GM12878 (cell line): ENCODE measurements at regions not wholly inside any gene's neighbourhood (a gene's known extent, or its start where the extent isn't known, plus 50 kb on each side); places are given as distances from the start of the nearest gene placed in this dataset.

Source experiments
- ATAC-seq: fragments of 200-7000 bp; cut with Tn5 transposase; 3 replicates; pipeline ENCODE4 v1.9.1; 2020; ENCODE audit warnings: mild to moderate bottlenecking, moderate library complexity
- BruUV-seq: library from RNA; stranded (reverse); fragments of 400-500 nt; replicated peaks from 2 replicates; lab custom pipeline; 2021; lab: Mats Ljungman, UMichigan
- CTCF ChIA-PET: fragments of 300-600 bp; sonication (Branson Sonifier 250); formaldehyde crosslinking; extraction: SDS; loops from one replicate; lab custom pipeline; 2021; ENCODE audit warnings: inconsistent platforms; lab: Yijun Ruan, JAX
- POLR2A ChIA-PET: fragments of 350-600 bp; formaldehyde crosslinking; extraction: SDS; loops from one replicate; lab custom pipeline; 2021; ENCODE audit warnings: inconsistent platforms; lab: Charles Lee
- RAD21 ChIA-PET: fragments of 300-600 bp; sonication (Branson Sonifier 250); formaldehyde crosslinking; loops from one replicate; lab custom pipeline; 2023; ENCODE audit warnings: antibody characterized with exemption; ENCODE audit not compliant: unreplicated experiment; lab: Charles Lee
- SMC1A ChIA-PET: fragments of 300-600 bp; sonication (Branson Sonifier 250); formaldehyde crosslinking; loops from one replicate; lab custom pipeline; 2023; ENCODE audit not compliant: unreplicated experiment, uncharacterized antibody; lab: Charles Lee
- DNase-seq: peaks from one replicate; pipeline ENCODE4 v3.0.0-alpha.2; 2011; ENCODE audit warnings: low read depth, low spot score
- FAIRE-seq: peaks from 3 replicates; lab custom pipeline; 2011; peaks lifted over from hg19 to GRCh38; lab: Jason Lieb, UNC
- H2AFZ ChIP-seq: 2 replicates; pipeline ENCODE4 v1.6.0; 2011; ENCODE audit warnings: low read depth, low read length, control low read depth; ENCODE audit not compliant: control insufficient read depth
- H3K27ac ChIP-seq: 2 replicates; pipeline ENCODE4 v1.5.1; 2011; ENCODE audit warnings: control low read depth; ENCODE audit not compliant: control insufficient read depth, insufficient read depth
- H3K27me3 ChIP-seq, 2 experiments: replicated peaks in 1 of 2; 2 replicates each; pipeline versions ENCODE4 v1.6.0 to v1.6.1; 2011; ENCODE audit warnings: low read length in 1 of 2; ENCODE audit not compliant: control insufficient read depth in 2 of 2, insufficient read depth in 2 of 2
- H3K36me3 ChIP-seq, 2 experiments: 2 replicates each; pipeline ENCODE4 v1.5.1; 2011; ENCODE audit warnings: low read length in 1 of 2; ENCODE audit not compliant: control insufficient read depth in 2 of 2, insufficient read depth in 2 of 2
- H3K4me1 ChIP-seq: 2 replicates; pipeline ENCODE4 v1.6.1; 2011; ENCODE audit warnings: mild to moderate bottlenecking, low read length, moderate library complexity, mixed read lengths; ENCODE audit not compliant: control insufficient read depth, insufficient read depth
- H3K4me2 ChIP-seq: 2 replicates; pipeline ENCODE4 v1.6.0; 2011; ENCODE audit warnings: control low read depth; ENCODE audit not compliant: control insufficient read depth, insufficient read depth
- H3K4me3 ChIP-seq: fragments of 200-600 bp; sonication (generic); 2 replicates; pipeline ENCODE4 v1.5.1; 2016
- H3K79me2 ChIP-seq: 2 replicates; pipeline ENCODE4 v1.6.0; 2011; ENCODE audit warnings: low read length; ENCODE audit not compliant: control insufficient read depth, insufficient read depth
- H3K9ac ChIP-seq: 2 replicates; pipeline ENCODE4 v1.8.0; 2011; ENCODE audit warnings: low read length, control low read depth, mixed read lengths; ENCODE audit not compliant: control insufficient read depth, insufficient read depth
- H3K9me3 ChIP-seq: replicated peaks from 3 replicates; pipeline ENCODE4 v1.5.1; 2011; ENCODE audit warnings: mild to moderate bottlenecking, low read length; ENCODE audit not compliant: control insufficient read depth, insufficient read depth
- H4K20me1 ChIP-seq: 2 replicates; pipeline ENCODE4 v1.6.0; 2011; ENCODE audit not compliant: control insufficient read depth, insufficient read depth
- BRCA1 ChIP-seq: IDR thresholded peaks from 2 replicates; pipeline ENCODE4 v1.6.1; 2011; ENCODE audit warnings: low read depth, low read length, improper control_type of control experiment
- CEBPB ChIP-seq, 2 experiments: fragments of 150-350 bp in 1 of 2; IDR thresholded peaks; 2 replicates each; pipeline ENCODE4 v1.6.1; 2012 to 2014; ENCODE audit warnings: low read depth in 2 of 2, low read length in 2 of 2, borderline replicate concordance in 1 of 2, inconsistent platforms in 1 of 2
- GATAD2B ChIP-seq: fragments of 450-650 bp; conservative IDR thresholded peaks from 2 replicates; pipeline ENCODE4 v1.6.1; 2017; ENCODE audit warnings: low read depth, mild to moderate bottlenecking, moderate library complexity
- JUNB ChIP-seq: IDR thresholded peaks from 2 replicates; pipeline ENCODE4 v1.6.1; 2016; ENCODE audit warnings: antibody characterized with exemption, mild to moderate bottlenecking
- LARP7 ChIP-seq: fragments of 450-650 bp; IDR thresholded peaks from 2 replicates; pipeline ENCODE4 v1.6.1; 2017; ENCODE audit warnings: mild to moderate bottlenecking
- NR2C2 ChIP-seq: IDR thresholded peaks from 2 replicates; pipeline ENCODE4 v1.6.1; 2011; ENCODE audit warnings: borderline replicate concordance, low read depth; ENCODE audit not compliant: control insufficient read depth, insufficient read length
- PBX3 ChIP-seq: IDR thresholded peaks from 2 replicates; pipeline ENCODE4 v1.6.1; 2011; ENCODE audit warnings: mild to moderate bottlenecking, low read depth, low read length, moderate library complexity; ENCODE audit not compliant: insufficient replicate concordance
- RELB ChIP-seq: fragments of 450-650 bp; IDR thresholded peaks from 2 replicates; pipeline ENCODE4 v1.6.1; 2017; ENCODE audit warnings: low read depth, mild to moderate bottlenecking, moderate library complexity
- SIX5 ChIP-seq: IDR thresholded peaks from 2 replicates; pipeline ENCODE4 v1.6.1; 2011; ENCODE audit warnings: mild to moderate bottlenecking, low read depth, low read length, moderate library complexity; ENCODE audit not compliant: severe bottlenecking
- SMC3 ChIP-seq: IDR thresholded peaks from 2 replicates; pipeline ENCODE4 v1.6.1; 2011; ENCODE audit warnings: low read length, improper control_type of control experiment, borderline replicate concordance
- SPI1 ChIP-seq: IDR thresholded peaks from 2 replicates; pipeline ENCODE4 v1.6.1; 2011; ENCODE audit warnings: low read depth, mild to moderate bottlenecking, low read length, moderate library complexity, borderline replicate concordance; ENCODE audit not compliant: insufficient read depth
- TAF1 ChIP-seq: IDR thresholded peaks from 2 replicates; pipeline ENCODE4 v1.6.1; 2011; ENCODE audit warnings: mild to moderate bottlenecking, low read depth, low read length, borderline replicate concordance
- TCF7 ChIP-seq: IDR thresholded peaks from 2 replicates; pipeline ENCODE4 v1.6.1; 2014; ENCODE audit warnings: antibody characterized with exemption, borderline replicate concordance
- YY1 ChIP-seq: IDR thresholded peaks from 2 replicates; pipeline ENCODE4 v1.6.1; 2011; ENCODE audit warnings: low read depth, mild to moderate bottlenecking, low read length
- ZNF207 ChIP-seq: fragments of 450-650 bp; IDR thresholded peaks from 2 replicates; pipeline ENCODE4 v1.6.1; 2014; ENCODE audit warnings: antibody characterized with exemption, mild to moderate bottlenecking, borderline replicate concordance
- WGBS: methylation state at CpG from one replicate; pipeline ENCODE4 v1.1.6; 2016; ENCODE audit warnings: low lambda C conversion rate; ENCODE audit not compliant: insufficient replicate concordance, insufficient coverage; ENCODE audit errors: missing lambda C conversion rate; 5-methylcytosine and 5-hydroxymethylcytosine counted together
- in situ Hi-C: fragments of 300-500 bp; cut with MboI; formaldehyde crosslinking; loops from 9 replicates; pipeline ENCODE4 v1.14.3; 2018; ENCODE audit warnings: mixed read lengths
- intact Hi-C: fragments of 100-400 bp; cut with micrococcal nuclease; formaldehyde crosslinking; loops from one replicate; pipeline ENCODE4 v1.14.2; 2022; ENCODE audit not compliant: unreplicated experiment

GRCh38 chr15:79608066-79608864 lies 176.1 kb downstream of the MINAR1 start:
- no peak for ATAC-seq
- ChIA-PET CTCF (interaction anchor here (1.2 to 1.6 kb wide), 2 partner anchors 10 to 11 kb away, joined by 3 to 4 read pairs; no protein-coding TSS in a partner anchor), RAD21 (no interaction called here)

GRCh38 chr15:79609506-79609905 lies 177.4 kb downstream of the MINAR1 start:
- BruUV-seq = no TSS peak
- Histone ChIP-seq H3K9ac (no peak overlapping the region), H3K4me1 (no peaks in the 10 kb centered on the region), H3K27me3 (no peaks in the 10 kb centered on the region; a peak in 4 of 4 replicates), H3K36me3 (no peaks in the 10 kb centered on the region), H2AFZ (no peak overlapping the region), H4K20me1 (no peaks in the 10 kb centered on the region), H3K27ac (no peak overlapping the region), H3K79me2 (no peaks in the 10 kb centered on the region), H3K4me2 (no peak overlapping the region), H3K4me3 (no peak overlapping the region), H3K9me3 (no peaks in the 10 kb centered on the region)
- in situ Hi-C loops = no loop called here
- ChIA-PET CTCF (interaction anchor here (1.2 kb wide), 1 partner anchor 13 kb away, joined by 3 read pairs; no protein-coding TSS in a partner anchor), RAD21 (no interaction called here), POLR2A (no interaction called here), SMC1A (no interaction called here)
- FAIRE-seq (no peak), ATAC-seq (no peak), DNase-seq (no peak)
- WGBS = 26% methylated on average over 4 of the region's 4 CpGs
- TF ChIP-seq SPI1 (no peak), SIX5 (no peak), PBX3 (no peak), YY1 (no peak), RELB (no peak), SMC3 (no peak), CEBPB (IDR thresholded peaks at IDR 0.05; ENCODE audit: borderline replicate concordance in 1 of 2, low read depth in 2 of 2, low read length in 2 of 2) (no peak), JUNB (no peak), TAF1 (no peak), BRCA1 (no peak), GATAD2B (no peak), ZNF207 (no peak), NR2C2 (no peak), LARP7 (no peak)
- intact Hi-C loops = no loop called here

More at GRCh38 chr15:79608066-79608864, 176.1 kb downstream of the MINAR1 start:
- H4K20me1 ChIP-seq = no peaks in the 10 kb centered on the region
- no peak overlapping the region for H3K4me2 ChIP-seq
- DNase-seq = no peak
- 32% methylated on average over 3 of the region's 3 CpGs for WGBS
- no peak overlapping the region for H3K27ac ChIP-seq
- POLR2A ChIA-PET = no interaction called here
- H3K4me3 ChIP-seq = no peak overlapping the region
- intact Hi-C loops = no loop called here
- H3K79me2 ChIP-seq = no peaks in the 10 kb centered on the region
- SMC1A ChIA-PET = interaction anchor here (1.0 kb wide), 1 partner anchor 12 kb away, joined by 4 read pairs; no protein-coding TSS in a partner anchor
- no peaks in the 10 kb centered on the region for H3K4me1 ChIP-seq
- no peak overlapping the region for H2AFZ ChIP-seq
- no peak for FAIRE-seq
- H3K27me3 ChIP-seq = no peaks in the 10 kb centered on the region; a peak in 4 of 4 replicates
- no peak overlapping the region for H3K9ac ChIP-seq
- BruUV-seq = no TSS peak
- TF ChIP-seq TCF7 = no peak
- H3K9me3 ChIP-seq = no peaks in the 10 kb centered on the region
- in situ Hi-C loops = no loop called here
- no peaks in the 10 kb centered on the region for H3K36me3 ChIP-seq
